Right renal cortex interstitium (tissue), 3 donors: ENCODE measurements at regions not wholly inside any gene's neighbourhood (a gene's known extent, or its start where the extent isn't known, plus 50 kb on each side); places are given as distances from the start of the nearest gene placed in this dataset.

Experiments used
- DNase-seq, 3 donors: peaks; one replicate each; pipeline ENCODE4 v3.0.0-alpha.2; 2013; ENCODE audit warnings: low read depth in 3 of 3, low spot score in 2 of 3

- DNase-seq, result no peak
Measured at GRCh38 chr20:11267762-11268335, 594.0 kb upstream of the JAG1 start.

GRCh38 chr20:11270566-11270965 lies 596.8 kb upstream of the JAG1 start:
- DNase-seq, result no peak

GRCh38 chr20:11271319-11271718 lies 597.5 kb upstream of the JAG1 start:
- no peak for DNase-seq

DNA sequence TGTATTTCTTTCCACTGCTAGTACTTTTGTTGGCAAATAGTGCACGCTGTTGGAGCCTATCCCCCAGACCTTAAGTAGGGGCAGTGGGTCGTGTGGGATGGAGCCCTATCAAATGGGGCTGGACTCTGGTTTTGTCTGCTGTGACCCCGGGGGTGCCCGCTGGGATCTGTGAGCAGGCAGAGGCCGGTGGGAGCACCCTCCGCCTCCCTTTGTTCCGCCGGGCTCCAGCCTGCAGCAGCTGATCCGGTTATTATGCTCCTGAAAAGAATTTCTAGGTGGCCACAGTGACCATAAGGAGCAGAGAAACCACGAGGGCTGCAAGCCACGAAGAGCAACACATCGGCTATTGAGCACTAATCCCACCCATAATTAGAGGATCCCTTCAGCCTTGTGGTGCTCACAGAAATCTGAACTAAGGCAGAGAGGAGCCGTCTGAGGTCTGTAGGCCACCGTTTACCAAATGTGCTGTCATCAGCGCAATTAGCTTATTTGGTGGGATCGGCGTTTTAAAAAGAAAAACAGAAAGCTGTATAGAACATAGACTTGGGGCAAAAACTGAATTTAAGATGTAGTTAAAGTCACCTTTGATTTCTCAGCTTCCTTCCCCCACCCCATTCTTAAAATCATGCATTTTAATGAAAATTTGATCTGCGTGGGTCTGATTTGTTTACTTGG lies 598.3 kb upstream of the JAG1 start:
- no peak for DNase-seq

GRCh38 chr20:11274141-11274594 lies 600.4 kb upstream of the JAG1 start:
- peak in 1 of 3 donors; percentile 61 for DNase-seq

DNA sequence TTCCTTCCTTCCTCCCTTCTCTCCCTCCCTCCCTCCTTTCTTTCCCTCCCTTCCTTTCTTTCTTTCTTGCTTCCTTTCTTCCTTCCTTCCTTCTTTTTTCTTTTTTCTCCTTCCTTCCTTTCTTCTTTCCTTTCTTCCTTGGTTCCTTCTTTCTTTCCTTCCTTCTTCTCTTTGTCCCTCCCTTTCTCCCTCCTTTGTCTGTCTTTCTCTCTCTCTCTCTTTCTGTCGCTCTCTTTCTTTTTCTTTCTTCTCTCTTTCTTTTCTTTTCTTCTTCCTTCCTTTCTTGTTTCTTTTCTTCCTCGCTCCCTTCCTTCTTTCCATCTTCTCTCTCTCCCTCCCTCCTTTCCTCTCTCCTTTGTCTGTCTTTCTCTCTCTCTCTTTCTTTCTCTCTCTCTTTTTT lies 601.9 kb upstream of the JAG1 start:
- DNase-seq, result no peak

- DNase-seq, result no peak
Measured at GRCh38 chr20:11277170-11277569, 603.4 kb upstream of the JAG1 start.

DNA sequence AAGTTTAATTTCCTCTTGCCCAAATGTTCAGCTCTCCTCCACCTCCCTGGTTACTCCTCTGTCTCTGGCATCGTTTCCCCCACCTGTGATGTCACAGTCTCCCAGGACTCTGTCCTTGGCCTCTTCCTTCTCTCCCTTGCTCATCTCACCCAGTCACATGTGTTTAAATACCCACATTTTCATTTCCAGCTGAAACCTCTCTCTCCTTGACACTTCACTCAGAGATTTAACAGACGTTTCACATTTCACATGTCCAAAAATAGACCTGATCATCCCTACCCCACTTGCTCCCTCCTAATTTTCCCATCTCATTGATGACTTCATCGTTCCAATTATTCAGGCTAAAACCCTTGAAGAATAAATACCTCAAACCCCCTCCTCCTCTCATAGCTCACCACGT lies 604.1 kb upstream of the JAG1 start:
- no peak for DNase-seq

DNA sequence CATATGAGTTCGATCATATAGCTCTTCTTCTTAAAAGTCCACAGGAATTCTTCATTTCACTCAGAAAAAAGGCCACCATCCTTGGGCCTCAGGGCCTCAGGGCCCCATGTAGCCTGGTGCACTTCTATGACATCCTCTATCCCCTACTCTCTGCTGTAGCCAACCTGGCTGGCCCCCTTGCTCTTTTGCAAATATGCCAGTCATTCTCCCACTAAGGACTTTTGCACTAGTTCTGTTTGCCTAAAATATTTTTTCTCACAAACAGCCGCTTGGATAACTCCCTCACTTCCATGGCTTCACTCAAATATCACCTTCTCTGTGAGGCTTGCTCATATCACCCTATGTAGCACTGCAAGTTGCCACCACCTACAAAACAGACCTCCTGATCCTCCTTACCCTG lies 604.7 kb upstream of the JAG1 start:
- DNase-seq, result no peak

DNA sequence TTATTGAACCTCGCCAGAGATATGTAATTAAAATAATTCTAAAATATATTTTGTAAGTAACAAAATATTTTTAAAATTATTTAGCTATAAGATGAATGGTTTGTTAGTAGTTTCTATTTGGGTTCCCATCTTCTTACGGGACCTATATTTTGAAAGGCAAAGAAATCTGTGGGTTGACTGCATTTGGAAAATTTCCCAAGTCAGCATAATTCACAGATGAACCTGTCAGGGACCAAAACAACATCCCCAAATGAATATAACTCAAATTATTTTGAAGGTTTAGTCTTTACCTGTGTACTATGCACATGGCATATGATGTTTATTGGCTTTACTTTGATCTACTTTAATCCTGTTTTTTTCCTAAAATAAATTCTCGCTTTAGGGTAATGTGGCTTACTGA lies 607.4 kb upstream of the JAG1 start:
- DNase-seq, result no peak

DNA sequence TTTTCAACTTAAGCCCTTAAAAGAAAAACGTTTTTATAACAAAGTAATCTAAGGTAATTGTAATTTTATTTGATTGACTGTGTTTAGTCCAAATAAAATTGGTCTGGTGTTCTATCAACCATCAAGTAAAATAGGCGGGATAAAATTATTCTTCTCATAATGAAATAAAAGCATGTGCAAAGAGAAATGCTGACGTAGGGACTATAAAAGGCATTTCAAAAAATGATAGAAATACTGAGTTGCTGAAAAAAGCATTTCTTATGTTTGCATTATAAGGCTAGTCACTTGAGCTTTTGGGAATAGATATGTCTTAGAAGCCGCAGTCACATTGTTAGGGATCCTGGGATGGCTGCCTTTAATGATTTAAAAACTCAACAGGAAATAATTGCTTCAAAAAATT lies 608.0 kb upstream of the JAG1 start:
- DNase-seq, result no peak

DNA sequence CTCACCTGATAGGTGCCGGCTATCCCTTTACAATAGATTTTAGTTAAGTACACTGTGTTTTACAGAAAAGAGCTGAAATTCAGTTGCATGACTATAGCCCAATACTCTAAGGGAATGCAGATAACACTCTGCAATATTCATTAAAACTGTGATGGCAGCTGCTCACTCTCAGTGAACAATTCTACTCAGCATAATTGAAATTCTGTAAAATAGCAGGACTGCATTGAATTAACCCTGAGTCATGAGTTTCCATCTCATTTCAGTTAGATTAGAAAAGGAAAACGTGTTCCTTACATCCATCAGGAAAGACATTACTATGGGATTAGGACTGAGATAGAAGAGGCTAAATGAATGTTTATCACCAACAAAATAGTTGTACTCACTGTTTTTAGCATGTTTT lies 613.3 kb upstream of the JAG1 start:
- no peak for DNase-seq

DNA sequence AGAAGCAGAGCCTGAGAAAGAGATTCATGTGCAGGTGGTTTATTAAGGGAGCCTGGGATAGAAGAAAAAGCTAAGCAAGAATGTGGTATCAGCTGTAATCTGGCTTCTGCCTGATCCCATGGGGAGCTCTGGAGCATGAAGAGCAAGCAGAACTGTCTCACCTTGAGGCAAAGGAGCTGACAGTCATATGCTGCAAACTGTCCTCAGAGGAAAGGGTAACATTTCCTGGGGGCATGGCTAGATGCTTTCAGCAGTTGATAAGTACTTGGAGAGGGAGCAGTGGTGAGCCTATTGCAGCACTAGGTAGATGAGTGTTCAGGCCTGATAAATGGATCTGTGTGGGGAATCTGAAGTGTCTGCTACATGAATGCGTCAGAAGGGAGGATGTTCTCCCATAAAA lies 621.5 kb upstream of the BTBD3 start:
- no peak for DNase-seq

- no peak for DNase-seq
Measured at GRCh38 chr20:11296951-11297350, 620.7 kb upstream of the BTBD3 start.

DNA sequence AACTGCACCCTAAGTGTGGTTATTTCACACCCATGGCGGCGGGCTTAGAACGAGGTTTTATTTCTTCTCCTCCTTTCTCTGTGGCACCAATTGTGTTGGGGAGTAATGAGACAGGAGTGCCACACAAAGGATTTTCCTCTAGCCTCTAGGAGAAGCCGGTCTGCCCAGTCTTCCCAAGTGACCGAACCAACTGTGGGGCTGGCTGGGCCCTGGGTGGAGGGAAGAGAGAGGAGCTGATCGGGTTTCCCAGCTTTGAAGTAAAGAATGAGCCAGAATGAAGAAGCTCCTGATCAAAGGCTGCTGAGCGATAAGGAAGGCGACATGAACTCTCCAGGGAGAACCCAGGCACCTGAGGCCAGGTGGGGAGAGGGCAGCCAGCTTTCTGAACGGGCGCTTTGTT lies 616.0 kb upstream of the BTBD3 start:
- DNase-seq, result no peak

- DNase-seq, result no peak
Measured at GRCh38 chr20:11302436-11302835, 615.3 kb upstream of the BTBD3 start.

- DNase-seq, result no peak
Measured at GRCh38 chr20:11304795-11305194, 612.9 kb upstream of the BTBD3 start.

DNA sequence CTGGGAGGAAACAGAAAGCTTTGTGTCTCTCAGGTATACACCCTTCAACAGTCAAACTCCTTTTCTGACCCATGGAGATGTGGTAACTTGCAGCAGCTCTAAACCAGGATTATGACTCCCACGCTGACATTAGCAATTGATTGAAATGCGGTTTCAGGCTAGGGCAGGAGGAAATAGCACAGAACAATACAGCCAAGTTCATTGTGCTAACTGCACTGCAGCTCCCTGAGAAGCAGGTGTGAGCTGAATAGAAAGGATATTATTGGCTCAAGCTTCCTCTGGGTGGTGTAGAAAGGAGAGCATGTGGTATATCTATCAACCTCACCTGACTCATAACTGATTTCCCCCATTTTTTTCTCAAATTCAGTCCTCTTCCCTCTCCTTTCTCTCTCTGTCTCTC lies 612.3 kb upstream of the BTBD3 start:
- no peak for DNase-seq

DNA sequence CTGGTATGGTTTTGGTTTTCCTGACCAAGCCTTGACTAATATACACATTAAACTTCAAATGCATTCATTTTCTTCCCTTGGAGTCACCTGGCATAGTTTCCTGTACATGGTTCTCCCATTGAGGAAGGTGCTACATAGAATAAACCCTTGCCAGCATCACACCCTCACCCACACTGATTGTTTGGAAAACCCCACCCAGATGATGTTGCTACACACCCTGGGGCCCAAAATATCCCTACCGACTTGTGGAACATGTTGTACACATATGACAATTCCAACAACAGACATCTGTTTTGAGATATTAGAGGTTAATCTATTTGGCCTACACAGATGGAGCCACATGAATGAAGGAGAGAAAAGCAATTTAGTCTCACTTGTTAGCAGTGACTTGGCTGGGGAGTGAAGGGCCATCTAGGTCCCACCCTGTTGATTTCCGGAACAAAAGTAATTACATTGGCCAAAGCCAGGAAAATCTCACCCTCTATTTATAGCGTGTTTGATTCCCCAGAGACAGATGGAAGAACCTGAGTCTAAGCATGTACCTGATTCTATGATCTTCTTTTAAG lies 606.0 kb upstream of the BTBD3 start:
- no peak for DNase-seq

GRCh38 chr20:11315525-11315924 lies 602.2 kb upstream of the BTBD3 start:
- DNase-seq, result no peak

GRCh38 chr20:11316244-11316643 lies 601.4 kb upstream of the BTBD3 start:
- no peak for DNase-seq

DNA sequence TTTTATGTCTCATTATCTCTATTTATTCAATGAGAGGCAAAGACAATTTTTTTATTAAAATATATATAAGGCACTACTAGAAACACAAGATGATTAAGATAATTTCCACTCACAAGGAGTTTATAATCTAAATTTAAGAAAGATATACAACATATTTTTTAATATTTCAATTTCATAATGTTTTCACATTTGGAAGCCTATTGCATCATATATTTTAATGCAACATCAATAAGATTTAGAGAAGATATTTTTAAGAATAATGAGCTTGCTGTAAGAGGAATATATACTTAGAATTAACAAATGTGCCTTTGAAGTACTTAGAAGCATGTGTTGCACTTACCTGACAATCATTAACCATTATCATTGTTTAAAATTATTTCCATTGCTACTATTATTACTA lies 597.7 kb upstream of the BTBD3 start:
- DNase-seq, result no peak

GRCh38 chr20:11323816-11324215 lies 593.9 kb upstream of the BTBD3 start:
- no peak for DNase-seq
